Urinary bladder (tissue), 3 donors: ENCODE measurements at regions not wholly inside any gene's neighbourhood (a gene's known extent, or its start where the extent isn't known, plus 50 kb on each side); places are given as distances from the start of the nearest gene placed in this dataset.
"Not testable (repeated sequence)": the region's sequence is repeated elsewhere in the genome, so short reads cannot be mapped to it uniquely, and the experiment has no call there.

Experiments used
- DNase-seq: peaks from one replicate; pipeline ENCODE4 v3.0.0-alpha.2; 2015; ENCODE audit errors: extremely low spot score
- H3K27ac ChIP-seq: one replicate; pipeline ENCODE4 v1.5.1; 2013; ENCODE audit warnings: low read depth, mild to moderate bottlenecking, moderate library complexity
- H3K36me3 ChIP-seq: one replicate; pipeline ENCODE4 v1.6.1; 2013; ENCODE audit warnings: mild to moderate bottlenecking, moderate library complexity; ENCODE audit not compliant: insufficient read depth
- H3K4me1 ChIP-seq: one replicate; pipeline ENCODE4 v1.6.1; 2013; ENCODE audit warnings: mild to moderate bottlenecking, moderate library complexity; ENCODE audit not compliant: insufficient read depth
- H3K4me3 ChIP-seq: one replicate; pipeline ENCODE4 v1.5.1; 2013; ENCODE audit warnings: low read depth, low read length
- WGBS: extraction: QIAGEN DNeasy Blood & Tissue Kit; methylation state at CpG from one replicate; pipeline ENCODE4 v1.1.7; 2013; 5-methylcytosine and 5-hydroxymethylcytosine counted together
- donor health status: healthy with polysubstance abuse.
- donor health status: healthy.

DNA sequence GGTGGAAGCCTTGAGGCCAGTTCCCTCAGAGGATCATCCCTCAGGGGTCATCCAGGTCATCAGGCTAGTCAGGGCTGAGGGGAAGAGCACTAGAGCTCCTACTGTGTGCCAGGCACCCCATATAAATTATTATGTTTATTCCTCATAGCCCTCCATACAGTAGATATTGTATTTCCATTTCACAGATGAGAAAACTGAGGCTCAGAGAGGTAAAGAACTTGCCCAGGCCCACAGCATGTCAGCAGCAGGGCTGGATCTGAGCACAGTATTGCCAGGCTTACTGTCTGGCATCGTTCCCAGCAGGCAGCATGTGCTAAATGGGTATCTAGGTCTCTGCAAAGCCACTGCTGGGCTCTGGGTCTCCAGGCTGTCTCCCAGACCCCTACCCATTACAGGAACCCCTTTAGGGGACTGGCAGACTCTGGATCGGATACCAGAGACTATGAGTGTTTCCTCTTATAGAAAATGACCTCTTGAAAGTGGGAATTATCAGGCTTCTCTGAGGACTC, 153.3 kb downstream of the PTPRU start:
- no peaks in the 10 kb centered on the region for H3K4me1 ChIP-seq
- no peak for DNase-seq
- no peaks in the 10 kb centered on the region for H3K36me3 ChIP-seq
- 65% methylated on average over 2 of the region's 2 CpGs for WGBS
- H3K4me3 ChIP-seq: no peak overlapping the region
- H3K27ac ChIP-seq: no peak overlapping the region

- no peaks in the 10 kb centered on the region for H3K36me3 ChIP-seq
- DNase-seq: no peak
- 82% methylated on average over 6 of the region's 6 CpGs for WGBS
- no peak overlapping the region for H3K27ac ChIP-seq
- H3K4me3 ChIP-seq: no peak overlapping the region
- H3K4me1 ChIP-seq: no peaks in the 10 kb centered on the region
Observed at GRCh38 chr1:29388884-29389283, 152.6 kb downstream of the PTPRU start.

- H3K27ac ChIP-seq: no peak overlapping the region
- DNase-seq: no peak
- H3K4me1 ChIP-seq: no peaks in the 10 kb centered on the region
- no peak overlapping the region for H3K4me3 ChIP-seq
- WGBS: 78% methylated on average over 2 of the region's 2 CpGs
- no peaks in the 10 kb centered on the region for H3K36me3 ChIP-seq
Observed at GRCh38 chr1:29388170-29388569, 151.8 kb downstream of the PTPRU start.

- H3K4me1 ChIP-seq: no peaks in the 10 kb centered on the region
- WGBS: 69% methylated on average over 3 of the region's 3 CpGs
- no peak overlapping the region for H3K27ac ChIP-seq
- DNase-seq: no peak
- H3K36me3 ChIP-seq: no peaks in the 10 kb centered on the region
- no peak overlapping the region for H3K4me3 ChIP-seq
Observed at GRCh38 chr1:29387210-29387609, 150.9 kb downstream of the PTPRU start.

GRCh38 chr1:29386453-29386852, 150.1 kb downstream of the PTPRU start:
- not testable (repeated sequence) for DNase-seq, H3K27ac ChIP-seq, H3K36me3 ChIP-seq, H3K4me3 ChIP-seq, H3K4me1 ChIP-seq
- WGBS: 89% methylated on average over 1 of the region's 1 CpG

- WGBS: 45% methylated on average over 5 of the region's 5 CpGs
- Histone ChIP-seq H3K36me3 (no peaks in the 10 kb centered on the region), H3K27ac (no peak overlapping the region)
Observed at GRCh38 chr1:29385966-29386365, 149.6 kb downstream of the PTPRU start.

GRCh38 chr1:29384496-29385015, 148.2 kb downstream of the PTPRU start:
- 77% methylated on average over 9 of the region's 9 CpGs for WGBS
- no peak for DNase-seq
- H3K4me3 ChIP-seq: no peak overlapping the region

More at GRCh38 chr1:29385966-29386365, 149.6 kb downstream of the PTPRU start:
- DNase-seq: no peak
- Histone ChIP-seq H3K4me1 (no peaks in the 10 kb centered on the region), H3K4me3 (no peak overlapping the region)

DNA sequence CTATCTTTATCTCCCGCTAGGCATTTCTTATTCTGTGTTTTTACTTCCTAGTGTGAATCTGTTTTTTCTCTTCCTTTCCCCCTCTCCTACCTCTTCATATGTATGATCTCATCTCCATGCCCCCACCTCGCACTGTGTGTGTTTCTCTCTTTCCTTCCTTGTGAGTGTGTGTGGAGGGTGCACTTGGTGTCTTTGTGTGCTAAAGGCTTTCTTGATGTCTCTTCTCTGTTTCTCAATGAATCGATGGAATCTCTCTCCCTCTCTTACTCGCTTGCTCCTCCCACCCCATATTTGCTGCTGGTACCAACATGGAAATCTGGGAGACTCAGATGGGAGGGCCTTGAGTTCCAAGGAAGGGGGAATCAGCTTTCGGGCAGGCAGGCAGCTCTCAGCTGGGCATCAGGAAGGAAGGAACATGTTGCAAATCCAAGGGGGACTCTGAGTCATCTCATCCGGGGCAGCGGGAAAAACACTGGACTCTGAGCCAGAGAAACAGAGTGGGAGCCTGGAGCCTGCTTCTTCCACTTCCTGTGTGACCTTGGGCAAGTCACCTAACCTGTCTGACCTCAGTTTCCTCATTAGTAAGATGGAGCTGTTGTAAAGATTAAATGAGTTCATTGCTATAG, 147.5 kb downstream of the PTPRU start:
- no peak overlapping the region for H3K4me3 ChIP-seq
- no peak for DNase-seq
- WGBS: 17% methylated on average over 7 of the region's 7 CpGs
- H3K36me3 ChIP-seq: no peaks in the 10 kb centered on the region
- no peaks in the 10 kb centered on the region for H3K4me1 ChIP-seq
- no peak overlapping the region for H3K27ac ChIP-seq

More at GRCh38 chr1:29384496-29385015, 148.2 kb downstream of the PTPRU start:
- Histone ChIP-seq H3K36me3 (no peaks in the 10 kb centered on the region), H3K27ac (no peak overlapping the region), H3K4me1 (no peaks in the 10 kb centered on the region)

DNA sequence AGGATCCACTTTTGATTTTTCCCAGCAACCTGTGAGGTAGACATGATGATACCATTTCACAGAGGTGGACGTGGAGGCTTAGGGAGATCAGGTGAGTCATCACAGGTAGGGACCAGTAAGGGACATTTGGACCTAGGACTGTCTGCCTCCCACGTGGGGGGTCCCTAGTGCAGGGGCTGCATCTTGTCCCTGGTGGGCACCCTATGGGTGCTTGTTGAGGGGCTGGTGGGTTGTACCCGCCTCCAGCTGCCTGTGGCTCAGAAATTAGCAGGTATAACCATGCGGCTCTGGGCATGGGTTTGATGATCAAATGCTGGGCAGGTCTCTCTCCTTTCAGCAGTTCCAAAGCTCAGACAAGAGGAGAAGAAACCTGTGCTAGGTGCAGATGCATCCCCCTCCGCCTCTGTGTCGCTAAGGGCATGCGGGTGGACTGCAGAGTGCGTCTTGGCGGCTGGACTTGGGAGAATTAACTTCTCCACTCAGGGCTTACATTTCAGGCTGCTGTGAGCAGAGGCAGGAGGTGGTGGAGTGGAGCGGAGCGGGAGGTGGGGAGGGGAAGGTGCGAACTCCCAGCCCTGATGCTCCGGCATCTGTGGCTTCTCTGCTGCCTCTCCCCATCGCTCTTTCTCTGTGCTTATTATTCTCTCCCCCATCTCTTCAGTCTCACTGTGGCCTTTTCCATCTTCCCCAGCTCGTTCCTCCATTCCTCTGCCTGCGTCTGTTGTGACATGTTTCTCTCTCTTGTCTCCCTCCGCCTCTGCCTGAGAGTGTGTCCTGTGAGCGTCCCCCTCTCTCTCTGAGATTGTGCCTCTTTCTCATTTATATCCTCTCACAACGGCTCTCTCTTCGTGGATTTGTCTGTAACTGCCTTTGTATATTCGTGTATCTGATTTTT, 146.8 kb downstream of the PTPRU start:
- H3K4me1 ChIP-seq: no peaks in the 10 kb centered on the region
- 34% methylated on average over 21 of the region's 21 CpGs for WGBS
- no peak for DNase-seq
- no peak overlapping the region for H3K4me3 ChIP-seq
- no peak overlapping the region for H3K27ac ChIP-seq
- H3K36me3 ChIP-seq: no peaks in the 10 kb centered on the region

- no peak for DNase-seq
- H3K4me3 ChIP-seq: no peak overlapping the region
- H3K27ac ChIP-seq: no peak overlapping the region
- no peaks in the 10 kb centered on the region for H3K36me3 ChIP-seq
- WGBS: 84% methylated on average over 7 of the region's 7 CpGs
- no peaks in the 10 kb centered on the region for H3K4me1 ChIP-seq
Observed at GRCh38 chr1:29381426-29381825, 145.1 kb downstream of the PTPRU start.

DNA sequence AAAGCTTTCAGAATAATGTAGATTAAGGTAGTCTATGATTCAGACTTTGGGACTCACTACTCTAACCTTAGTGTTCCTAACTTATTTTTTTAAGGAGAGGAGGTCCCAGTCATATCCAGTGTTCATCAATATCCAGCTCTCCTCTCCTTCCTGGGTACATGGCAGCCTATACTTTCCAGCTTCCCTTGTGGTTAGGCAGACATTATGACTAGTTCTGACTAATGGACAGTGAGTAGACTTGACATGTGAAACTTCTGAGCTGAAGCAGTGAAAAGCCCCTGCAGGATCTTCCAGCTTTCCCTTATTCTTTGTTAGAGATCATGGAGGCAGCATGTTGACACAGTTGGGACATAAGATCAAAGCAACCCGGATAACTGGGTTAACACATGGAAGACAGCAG, 144.2 kb downstream of the PTPRU start:
- 50% methylated on average over 1 of the region's 1 CpG for WGBS
- Histone ChIP-seq H3K36me3 (no peaks in the 10 kb centered on the region), H3K4me3 (no peak overlapping the region), H3K27ac (no peak overlapping the region), H3K4me1 (no peaks in the 10 kb centered on the region)
- no peak for DNase-seq

- H3K27ac ChIP-seq: no peak overlapping the region
- DNase-seq: no peak
- WGBS: 22% methylated on average over 7 of the region's 7 CpGs
- no peaks in the 10 kb centered on the region for H3K4me1 ChIP-seq
- H3K4me3 ChIP-seq: no peak overlapping the region
- no peaks in the 10 kb centered on the region for H3K36me3 ChIP-seq
Observed at GRCh38 chr1:29379443-29380073, 143.2 kb downstream of the PTPRU start.
